Suppressor macrophage (primary cell): ENCODE measurements at regions not wholly inside any gene's neighbourhood (a gene's known extent, or its start where the extent isn't known, plus 50 kb on each side); places are given as distances from the start of the nearest gene placed in this dataset.

Experiments
- DNase-seq, 4 experiments: peaks; one replicate each; pipeline ENCODE4 v3.0.0-alpha.2; 2020 to 2022

- DNase-seq = no peak
Observed at GRCh38 chr11:121727942-121728341, 275.2 kb upstream of the SORL1-AS1 start.

GRCh38 chr11:121723246-121723741, 270.5 kb upstream of the SORL1-AS1 start:
- no peak for DNase-seq

GRCh38 chr11:121722431-121723245, 269.9 kb upstream of the SORL1-AS1 start:
- DNase-seq = peak; percentile 12 to 45 (median 22)

GRCh38 chr11:121721961-121722360, 269.2 kb upstream of the SORL1-AS1 start:
- no peak for DNase-seq

GRCh38 chr11:121721448-121721847, 268.7 kb upstream of the SORL1-AS1 start:
- no peak for DNase-seq

GRCh38 chr11:121717296-121717695, 264.5 kb upstream of the SORL1-AS1 start:
- DNase-seq = no peak

- no peak for DNase-seq
Observed at GRCh38 chr11:121716060-121716459, 263.3 kb upstream of the SORL1-AS1 start.

GRCh38 chr11:121715405-121715804, 262.6 kb upstream of the SORL1-AS1 start:
- no peak for DNase-seq

GRCh38 chr11:121714351-121714750, 261.6 kb upstream of the SORL1-AS1 start:
- DNase-seq = no peak

GRCh38 chr11:121711939-121712338, 259.2 kb upstream of the SORL1-AS1 start:
- no peak for DNase-seq

- no peak for DNase-seq
Observed at GRCh38 chr11:121711236-121711635, 258.5 kb upstream of the SORL1-AS1 start.

- no peak for DNase-seq
Observed at GRCh38 chr11:121706884-121707420, 254.2 kb upstream of the SORL1-AS1 start.

- no peak for DNase-seq
Observed at GRCh38 chr11:121703201-121703600, 250.4 kb upstream of the SORL1-AS1 start.

GRCh38 chr11:121700968-121701367, 248.2 kb upstream of the SORL1-AS1 start:
- DNase-seq = no peak

- no peak for DNase-seq
Observed at GRCh38 chr11:121699801-121700200, 247.0 kb upstream of the SORL1-AS1 start.

GRCh38 chr11:121696931-121697670, 244.3 kb upstream of the SORL1-AS1 start:
- no peak for DNase-seq

- DNase-seq = peak in 1 of 4 experiments; percentile 9
Observed at GRCh38 chr11:121696177-121696871, 243.6 kb upstream of the SORL1-AS1 start.

GRCh38 chr11:121692236-121692635, 239.5 kb upstream of the SORL1-AS1 start:
- DNase-seq = no peak

GRCh38 chr11:121688860-121689614, 236.3 kb upstream of the SORL1-AS1 start:
- DNase-seq = no peak

- DNase-seq = no peak
Observed at GRCh38 chr11:121688055-121688491, 235.3 kb upstream of the SORL1-AS1 start.

GRCh38 chr11:121683791-121684190, 231.0 kb upstream of the SORL1-AS1 start:
- DNase-seq = peak; percentile 8 to 48 (median 17)
